ENCODE measurements at regions not wholly inside any gene's neighbourhood (a gene's known extent, or its start where the extent isn't known, plus 50 kb on each side); places are given as distances from the start of the nearest gene placed in this dataset.
A peak's percentile ranks its signal among the peaks of the same experiment; 100 is the strongest.

DNA sequence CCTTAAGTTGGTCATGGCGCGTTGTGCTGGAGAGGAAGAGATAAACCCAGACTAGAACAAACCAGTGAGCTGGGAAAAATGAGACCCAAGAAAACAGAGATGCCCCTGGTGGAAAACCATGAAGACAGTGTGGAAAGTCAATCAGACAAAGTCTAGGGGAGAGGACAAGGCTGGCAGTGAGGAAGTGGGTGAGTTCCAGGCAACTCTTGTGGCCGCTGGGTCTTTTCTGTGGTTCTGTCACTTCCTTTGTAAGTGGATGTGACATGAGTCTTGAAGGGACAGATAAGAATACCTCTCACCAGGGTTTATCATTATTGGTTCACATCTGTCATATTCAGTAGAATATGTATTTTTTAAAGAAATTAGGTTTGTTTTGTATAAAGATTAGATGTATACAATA is 738.4 kb downstream of the DHX35 start:
- no peak for DNase-seq (ENCODE audit: low spot score)

DNA sequence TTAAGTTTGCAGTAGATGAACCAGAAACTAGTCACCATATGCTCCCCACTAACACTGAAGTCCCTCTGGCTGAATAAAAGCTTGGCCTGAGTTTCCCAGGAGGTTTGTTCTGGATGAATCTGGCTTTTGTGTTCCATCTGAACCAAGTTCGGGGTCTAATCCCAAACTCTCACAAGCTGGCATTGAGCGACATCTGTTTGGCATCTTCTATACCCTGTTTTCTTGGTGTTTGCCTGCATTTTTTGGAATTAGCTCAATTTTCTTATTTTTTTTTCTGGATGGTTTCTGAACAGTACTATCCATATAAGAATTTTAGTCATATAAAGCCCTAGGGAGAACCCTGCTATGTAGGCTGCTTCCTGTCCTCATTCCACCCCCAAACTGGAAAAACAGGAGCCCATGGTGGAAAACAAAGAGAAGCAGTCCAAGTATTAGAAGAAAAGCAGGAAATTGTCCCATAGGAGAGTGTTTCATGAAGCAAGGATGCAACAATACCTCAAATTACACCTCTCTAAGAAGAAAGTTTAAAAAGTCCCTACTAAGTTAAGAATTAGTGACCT is 737.1 kb downstream of the DHX35 start:
- no peak for DNase-seq (ENCODE audit: low spot score)

DNA sequence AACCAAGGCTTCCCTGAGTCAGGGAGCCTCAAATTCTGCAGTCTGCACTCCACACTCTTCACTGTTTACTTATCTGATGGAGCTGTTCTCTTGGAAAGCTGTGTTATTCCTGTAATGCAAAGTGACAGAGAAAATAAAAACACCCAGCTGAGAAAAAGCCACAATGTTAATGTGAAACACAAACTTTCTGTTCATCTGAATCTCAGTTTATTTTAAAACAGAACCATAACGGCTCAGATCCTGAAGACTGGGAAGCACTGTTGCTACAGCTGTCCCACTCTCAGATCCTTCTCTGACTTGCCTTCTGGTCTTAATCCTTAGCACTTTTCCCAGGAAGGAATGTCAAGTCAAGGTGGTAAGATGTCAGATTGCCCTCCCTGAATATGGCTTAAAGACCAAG is 736.6 kb downstream of the DHX35 start:
- DNase-seq (ENCODE audit: low spot score): no peak

DNA sequence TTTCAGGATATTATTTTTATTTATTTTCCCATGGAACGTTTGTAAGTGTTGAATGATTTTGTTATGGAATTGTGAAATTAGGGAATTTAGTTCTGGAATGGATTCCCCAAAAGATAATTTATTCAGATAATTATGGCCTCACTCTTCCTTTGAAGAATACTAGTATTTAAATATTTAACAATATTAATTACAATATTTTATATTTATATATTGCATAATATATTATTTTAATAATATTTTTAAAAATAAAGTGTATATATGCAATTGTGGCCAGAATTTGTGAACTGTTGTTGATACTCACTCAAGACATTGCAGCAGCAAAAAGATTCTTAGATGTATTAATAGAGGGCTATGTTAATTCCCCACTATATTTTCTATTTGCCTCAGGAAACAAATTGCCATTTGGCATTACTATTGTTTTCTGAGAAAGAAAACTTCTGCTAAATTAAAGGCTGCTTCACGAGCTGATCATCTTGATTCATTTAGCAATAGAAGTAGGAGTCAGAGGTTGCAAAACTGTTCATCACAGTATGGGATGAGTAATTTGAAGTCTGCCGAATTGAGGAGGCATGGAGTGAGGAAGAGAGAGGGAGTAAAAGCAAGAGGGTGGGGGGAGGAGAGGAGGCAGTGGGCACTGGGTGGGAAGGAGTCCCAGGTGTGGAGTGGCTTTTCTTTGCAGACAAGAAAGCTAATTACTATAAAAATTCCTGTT is 729.2 kb downstream of the DHX35 start:
- DNase-seq (ENCODE audit: low spot score): no peak

DNA sequence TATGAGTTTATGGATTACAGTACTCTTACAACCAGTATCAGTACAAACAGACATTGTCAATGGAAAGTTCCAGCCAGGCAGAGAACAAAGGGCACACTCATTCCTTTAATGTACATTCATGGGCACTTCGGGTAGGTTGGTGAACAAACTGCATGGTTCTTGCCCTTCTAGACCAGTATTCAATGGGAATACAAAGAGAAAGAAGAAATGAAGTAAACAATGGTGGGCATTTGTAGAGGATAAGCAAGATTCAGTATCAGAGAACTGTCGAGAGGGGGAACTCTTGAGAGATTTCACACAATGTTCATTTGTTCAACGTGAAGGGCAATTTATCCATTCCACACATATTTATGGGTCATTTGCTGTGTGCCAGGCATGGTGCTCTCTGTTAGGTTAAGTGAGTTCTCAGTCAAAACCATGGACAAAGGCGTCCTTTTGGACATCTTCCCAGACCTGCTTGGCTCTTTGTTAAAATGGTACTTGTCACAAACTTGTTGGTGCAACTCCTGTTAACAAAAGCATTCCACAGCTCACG is 714.8 kb downstream of the DHX35 start:
- DNase-seq (ENCODE audit: low spot score): peak; percentile 19

DNA sequence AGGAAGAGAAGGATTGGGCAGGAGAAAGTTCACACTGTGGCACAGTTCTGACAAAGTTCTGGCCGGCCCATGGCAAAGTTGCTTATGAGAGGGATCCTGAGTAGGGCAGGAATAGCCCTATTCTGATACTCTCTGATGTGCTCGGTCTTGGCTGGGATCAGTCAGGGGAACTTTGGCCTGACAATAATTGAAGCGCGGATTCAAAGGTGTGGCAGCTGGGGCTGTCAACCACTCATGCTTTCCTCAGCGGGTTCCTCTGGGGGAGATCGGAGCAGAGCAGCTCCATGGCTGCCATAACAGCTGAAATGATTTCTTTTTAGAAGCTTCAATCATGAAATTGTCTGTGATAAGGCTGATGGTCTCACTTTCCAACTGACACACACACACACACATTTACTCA is 714.1 kb downstream of the DHX35 start:
- no peak for DNase-seq (ENCODE audit: low spot score)

DNA sequence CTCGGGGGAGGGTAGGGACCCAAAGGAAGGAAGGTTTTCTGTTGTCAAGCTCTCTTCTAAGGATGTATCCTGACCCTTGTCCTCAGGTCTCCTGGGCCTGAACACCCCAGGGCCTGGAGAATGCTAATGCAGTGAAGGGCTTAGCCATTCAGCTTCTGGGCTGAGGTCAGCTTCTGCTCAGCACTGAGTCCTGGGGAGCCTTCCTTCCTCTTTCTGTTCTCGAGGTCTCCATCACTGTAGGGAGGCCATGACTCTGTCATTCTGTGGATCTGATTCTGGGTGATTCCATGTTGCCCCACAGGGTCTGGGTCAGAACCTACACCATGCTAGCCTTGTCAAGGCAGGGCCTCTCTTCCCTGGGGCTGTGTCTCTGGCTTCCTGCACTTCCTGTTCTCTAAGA is 712.7 kb downstream of the DHX35 start:
- no peak for DNase-seq (ENCODE audit: low spot score)

DNA sequence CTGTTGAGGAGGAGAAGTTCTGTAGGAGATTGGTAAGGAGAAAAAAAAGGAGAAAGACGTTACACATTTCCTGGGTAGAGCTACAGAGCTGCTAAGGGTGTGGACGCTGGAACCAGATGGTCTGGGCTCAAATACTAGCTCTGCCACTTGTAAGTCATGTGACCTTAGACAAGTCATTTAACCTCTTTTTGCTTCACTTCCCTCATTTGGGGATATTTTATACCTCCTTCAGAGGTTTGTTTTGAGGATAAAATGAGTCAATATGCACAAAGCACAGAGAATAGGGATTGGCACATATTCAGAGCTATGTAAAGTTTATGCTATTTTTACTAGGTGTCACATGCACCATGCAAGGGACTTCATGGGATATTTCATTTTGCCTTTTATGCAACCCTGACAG is 708.8 kb downstream of the DHX35 start:
- no peak for DNase-seq (ENCODE audit: low spot score)

DNA sequence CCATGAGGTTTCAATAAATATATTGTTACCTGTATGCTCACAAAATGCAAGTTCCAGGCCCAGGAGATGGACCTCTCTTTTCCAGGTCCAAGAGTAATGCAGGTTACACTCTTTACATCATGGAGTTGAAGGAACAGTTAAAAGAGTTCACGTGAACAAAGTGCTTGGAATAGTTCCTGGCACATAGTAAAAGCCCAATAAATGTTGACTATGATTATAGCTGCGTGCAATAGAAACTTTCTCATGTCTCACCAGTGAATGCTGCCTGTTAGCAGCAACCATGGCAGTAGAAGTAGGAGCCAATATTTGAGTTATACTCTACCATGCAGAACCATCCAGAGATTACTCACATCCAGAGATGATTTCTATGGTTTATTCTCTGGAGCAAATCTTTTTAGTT is 707.5 kb downstream of the DHX35 start:
- DNase-seq (ENCODE audit: low spot score): no peak

DNA sequence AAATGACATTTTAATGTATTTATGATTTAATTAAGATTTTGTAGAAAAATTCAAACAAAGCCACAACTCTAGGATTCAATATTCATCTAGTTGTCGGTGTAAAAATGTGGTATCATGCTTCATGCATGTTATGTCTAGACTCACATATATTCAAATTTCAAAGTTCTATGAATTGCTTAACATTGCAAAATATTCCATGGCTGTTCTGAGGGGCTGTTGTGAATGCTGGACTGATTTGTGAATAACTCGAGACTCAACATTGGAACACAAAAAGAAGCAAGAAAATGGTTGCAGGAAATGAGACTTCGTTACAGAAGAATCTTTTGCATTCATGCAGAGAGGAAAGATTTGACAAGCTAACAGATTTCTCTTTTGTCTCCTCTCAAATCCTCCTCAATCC is 705.9 kb downstream of the DHX35 start:
- no peak for DNase-seq (ENCODE audit: low spot score)

DNA sequence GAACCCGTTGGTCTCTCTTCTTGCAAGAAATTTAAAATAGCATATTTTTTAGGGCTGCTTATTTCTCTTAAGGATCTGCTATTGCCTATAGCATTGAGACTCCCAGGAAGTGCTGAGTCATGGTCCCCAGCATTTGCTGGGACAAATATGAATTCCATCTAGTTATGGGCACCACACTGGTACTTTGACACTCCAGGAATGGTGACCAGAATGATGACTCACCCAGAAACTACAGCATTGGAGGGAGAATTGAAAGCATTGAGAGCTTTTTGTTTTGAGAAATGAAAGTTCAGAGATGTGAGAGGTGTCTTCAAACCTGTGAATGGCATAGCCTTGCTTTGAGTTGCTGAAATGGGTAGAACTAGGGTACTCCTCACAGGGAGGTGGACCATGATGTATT is 699.7 kb downstream of the DHX35 start:
- DNase-seq (ENCODE audit: low spot score): no peak

DNA sequence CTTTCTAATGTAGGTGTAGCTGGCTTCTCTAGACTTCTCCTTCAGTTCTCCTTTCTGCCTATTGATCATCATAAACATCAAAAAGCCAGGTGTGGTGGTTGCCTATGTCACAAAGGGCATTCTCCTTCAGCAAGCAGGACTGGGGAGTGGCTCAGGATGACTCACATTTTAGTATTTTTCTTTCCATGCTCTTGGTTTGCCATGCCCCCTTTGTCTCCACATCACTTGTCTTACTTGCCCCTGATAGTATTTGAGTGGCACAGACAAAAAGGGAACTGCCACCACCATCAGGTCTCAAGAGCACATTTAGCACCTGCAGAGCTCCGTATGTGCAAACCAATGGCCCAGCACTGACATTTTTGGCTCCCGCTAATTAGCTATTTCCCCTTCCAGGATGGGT is 698.8 kb downstream of the DHX35 start:
- no peak for DNase-seq (ENCODE audit: low spot score)

DNA sequence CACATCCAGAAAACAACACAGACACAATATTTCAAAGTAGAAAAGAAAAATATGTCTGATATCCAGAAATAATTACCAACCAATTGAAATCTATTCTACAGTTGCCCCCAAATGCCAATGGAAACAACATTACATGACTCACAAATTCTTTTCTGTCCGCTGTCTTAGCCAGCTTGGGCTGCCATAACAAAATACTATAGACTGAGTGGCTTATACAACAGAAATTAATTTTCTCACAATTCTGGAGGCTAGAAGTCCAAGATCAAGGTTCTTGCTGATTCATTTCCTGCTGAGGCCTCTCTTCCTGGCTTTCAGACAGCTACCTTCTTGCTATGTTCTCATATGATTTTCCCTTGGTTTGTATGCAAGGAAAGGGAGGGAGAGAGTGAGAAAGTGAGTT is 698.1 kb downstream of the DHX35 start:
- DNase-seq (ENCODE audit: low spot score): no peak

DNA sequence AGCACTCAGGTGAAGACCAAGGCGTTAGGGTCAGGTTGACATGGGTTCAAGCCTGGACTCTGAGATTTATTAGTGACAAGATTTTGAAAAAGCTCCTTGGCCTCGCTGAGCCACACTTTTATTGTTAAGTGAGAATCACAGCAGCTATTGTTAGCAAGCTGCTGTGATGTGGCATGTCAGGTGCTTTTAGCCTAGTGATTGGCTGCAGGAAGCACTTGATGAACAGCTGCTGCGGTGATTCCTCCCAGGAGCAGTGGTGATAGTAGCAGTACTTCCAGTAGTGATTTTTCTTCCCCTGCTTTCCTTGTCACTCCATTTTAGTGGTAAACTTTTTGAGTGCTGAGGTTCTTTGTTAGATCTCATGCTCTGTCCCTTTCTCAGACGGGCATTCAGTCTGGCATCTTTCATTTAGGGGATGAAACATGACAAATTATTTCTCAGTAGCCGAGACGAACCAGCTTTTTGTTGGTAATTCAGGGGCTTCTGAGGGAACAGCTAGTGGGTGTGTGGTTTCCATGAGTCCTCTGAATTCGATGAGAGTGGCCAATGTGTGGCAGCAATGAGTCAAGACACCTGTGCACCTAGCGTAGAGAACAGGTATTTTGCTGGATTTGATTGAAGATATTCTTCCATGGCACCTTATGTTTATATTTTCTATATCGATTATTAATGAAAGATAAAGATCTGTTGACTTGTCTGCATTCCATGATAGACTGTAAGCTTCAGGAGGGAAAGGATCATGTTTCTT is 696.7 kb downstream of the DHX35 start:
- no peak for DNase-seq (ENCODE audit: low spot score)

DNA sequence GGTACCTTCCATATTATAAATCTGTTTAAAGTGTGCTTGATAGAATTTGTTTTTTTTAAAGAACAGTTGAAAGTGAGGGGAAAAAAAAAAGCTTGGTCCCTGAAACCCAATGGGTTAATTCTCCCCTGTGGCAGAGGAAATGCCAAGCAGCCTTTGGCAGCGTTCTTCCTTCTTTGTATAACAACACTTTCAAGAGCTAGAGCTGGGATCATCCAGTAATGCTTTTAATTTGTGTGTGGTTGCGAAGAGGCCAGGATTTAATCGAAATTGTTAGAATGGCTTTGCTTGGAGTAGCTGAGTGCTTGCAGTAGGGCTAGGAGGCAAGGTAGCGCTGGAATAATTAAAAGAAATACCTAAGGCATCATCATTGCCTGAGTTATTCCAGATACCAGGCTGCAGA is 692.0 kb downstream of the DHX35 start:
- DNase-seq (ENCODE audit: low spot score): no peak

DNA sequence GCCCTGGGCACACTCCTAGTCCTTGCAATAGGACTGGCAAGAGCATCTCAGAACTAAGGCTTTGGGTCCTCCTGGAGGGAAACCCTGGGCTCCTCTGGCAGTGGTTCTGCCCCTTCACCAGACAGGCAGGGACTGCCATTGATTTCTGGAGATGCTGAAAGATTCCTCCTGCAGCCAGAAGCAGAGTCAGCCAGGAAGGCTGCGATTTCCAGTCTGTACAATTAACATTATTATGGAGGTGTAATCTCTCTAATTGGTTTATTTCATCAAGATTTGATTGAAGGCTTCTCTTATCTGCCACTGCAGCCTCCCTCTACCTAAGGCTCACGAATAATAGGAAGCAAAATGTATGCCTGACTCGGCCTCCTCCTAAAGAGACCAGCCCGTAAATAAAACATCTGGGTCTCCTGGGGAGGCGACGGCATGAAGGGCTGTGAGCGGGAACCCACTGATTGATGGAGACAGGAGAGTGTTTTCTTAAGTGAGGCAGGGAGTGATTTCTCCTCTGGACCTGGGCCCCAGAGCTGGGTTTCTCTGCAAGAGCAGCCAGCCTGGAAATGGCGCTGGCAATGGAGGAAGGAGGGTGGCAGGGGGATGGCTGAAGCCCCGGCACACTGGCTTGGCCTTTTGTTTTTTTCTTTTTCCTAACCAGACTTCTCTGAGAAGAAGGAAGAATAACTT is 689.6 kb downstream of the DHX35 start:
- no peak for DNase-seq (ENCODE audit: low spot score)

DNA sequence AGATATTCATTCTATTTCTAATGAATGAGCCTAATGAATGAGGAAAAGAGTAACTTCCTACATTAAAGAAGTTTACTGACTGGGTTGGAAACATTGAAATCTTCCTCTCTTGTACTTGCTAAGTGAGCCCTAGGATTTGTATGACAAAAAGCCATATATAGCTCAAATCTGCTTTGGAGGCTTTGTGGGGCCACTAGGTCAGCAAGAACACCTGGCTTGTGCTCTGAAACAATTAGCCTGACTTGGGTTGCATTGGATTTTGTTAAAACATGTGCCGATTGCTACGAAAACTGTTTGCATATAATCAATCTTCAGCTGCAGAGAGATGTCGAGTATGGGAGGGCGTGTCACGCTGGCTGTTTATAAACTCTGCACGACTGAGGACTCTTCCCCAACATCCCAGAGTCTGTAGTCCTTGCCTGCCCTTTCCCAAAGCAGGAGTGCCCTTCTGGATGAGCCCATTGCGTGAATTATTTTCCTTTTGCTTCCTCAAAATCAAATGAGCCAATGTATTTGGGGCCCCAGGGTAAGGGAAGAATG is 684.8 kb downstream of the DHX35 start:
- DNase-seq (ENCODE audit: low spot score): no peak

DNA sequence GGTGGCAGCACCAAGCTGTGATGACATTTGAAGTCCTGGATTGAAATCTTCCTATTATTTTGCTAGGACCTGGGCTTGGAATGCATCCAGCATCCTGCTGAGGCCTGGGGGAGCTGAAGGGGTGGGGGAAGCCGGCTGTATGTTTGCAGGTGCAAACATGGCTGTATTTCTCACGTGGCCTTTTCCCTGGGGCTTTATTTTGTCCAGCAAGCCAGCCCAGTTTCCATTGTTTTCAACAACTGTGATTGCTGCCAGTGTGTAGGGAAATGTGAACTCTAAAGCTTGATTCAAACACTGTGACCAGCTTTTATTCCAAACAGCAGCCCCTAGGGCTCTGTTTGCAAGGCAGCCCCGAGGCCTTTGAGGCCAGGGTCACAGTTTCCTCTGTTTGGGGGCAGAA is 683.0 kb downstream of the DHX35 start:
- no peak for DNase-seq (ENCODE audit: low spot score)

DNA sequence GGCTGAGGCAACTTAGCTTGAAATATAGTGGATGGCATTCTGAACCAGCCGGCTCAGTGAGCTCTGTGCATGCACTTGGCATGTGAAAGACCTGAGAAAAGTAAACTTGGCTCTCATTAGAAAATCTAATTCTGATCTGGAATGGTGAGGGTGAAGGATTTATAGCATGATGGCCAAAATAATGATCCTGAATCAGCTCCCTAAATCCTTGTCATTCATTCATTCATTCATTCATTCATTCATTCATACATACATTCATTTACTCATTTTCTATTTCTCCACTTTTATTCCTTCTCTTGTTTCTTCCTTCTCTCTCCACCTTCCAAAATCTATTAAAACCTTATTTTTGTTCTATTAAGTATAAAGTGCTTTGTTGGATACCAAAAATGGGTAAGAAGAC is 681.1 kb downstream of the DHX35 start:
- DNase-seq (ENCODE audit: low spot score): no peak

DNA sequence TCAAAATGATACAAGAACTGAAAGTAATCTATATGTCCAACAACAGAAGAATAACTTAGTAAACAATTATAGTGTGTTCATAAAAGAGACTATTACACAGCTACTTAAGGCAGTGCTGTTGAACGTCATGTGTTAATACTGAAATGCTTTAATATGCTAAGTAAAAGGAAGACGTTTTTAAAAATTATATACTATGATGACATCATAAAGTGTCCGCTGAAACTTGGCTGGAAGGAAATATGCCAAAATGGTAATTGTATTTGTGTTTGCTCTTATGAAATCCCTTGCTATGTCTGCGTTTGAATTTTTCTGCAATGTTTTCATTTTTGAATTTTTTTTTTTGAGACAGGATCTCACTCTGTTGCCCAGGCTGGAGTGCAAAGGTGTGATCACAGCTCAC is 679.3 kb downstream of the DHX35 start:
- DNase-seq (ENCODE audit: low spot score): no peak

DNA sequence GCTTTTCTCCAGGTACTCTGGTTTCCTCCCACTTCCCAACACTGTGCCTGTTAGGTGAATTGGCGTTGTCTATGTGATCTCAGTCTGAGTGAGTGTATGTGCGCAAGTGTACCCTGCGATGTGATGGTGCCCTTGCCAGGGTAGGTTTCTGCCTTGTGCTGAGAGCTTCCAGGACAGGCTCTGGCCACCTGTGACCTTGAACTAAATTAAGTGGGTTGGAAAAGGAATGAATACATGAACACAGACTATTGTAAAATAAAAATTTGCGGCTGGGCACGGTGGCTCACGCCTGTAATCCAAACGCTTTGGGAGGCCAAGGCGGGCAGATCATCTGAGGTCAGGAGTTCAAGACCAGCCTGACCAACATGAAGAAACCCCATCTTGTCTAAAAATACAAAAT is 678.0 kb downstream of the DHX35 start:
- DNase-seq (ENCODE audit: low spot score): no peak

DNA sequence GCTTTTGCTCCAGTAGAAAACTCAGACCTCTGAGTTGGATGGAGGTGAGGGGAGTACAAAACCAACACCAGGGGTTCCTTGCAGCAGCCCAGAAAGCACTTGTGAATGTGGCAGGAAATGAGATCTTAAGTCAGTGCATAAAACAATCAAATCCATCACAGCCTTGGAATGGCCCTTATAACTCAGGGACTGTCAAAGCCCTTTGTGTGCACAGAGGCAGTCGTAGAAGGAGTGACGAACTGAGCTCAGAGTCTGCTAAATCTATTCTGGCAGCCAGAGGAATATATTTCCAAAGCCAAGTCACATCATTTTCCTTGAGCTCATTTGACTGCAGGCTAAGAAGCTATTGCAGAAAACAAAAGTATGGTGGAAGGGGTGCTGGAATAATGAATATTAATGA is 676.6 kb downstream of the DHX35 start:
- no peak for DNase-seq (ENCODE audit: low spot score)

DNA sequence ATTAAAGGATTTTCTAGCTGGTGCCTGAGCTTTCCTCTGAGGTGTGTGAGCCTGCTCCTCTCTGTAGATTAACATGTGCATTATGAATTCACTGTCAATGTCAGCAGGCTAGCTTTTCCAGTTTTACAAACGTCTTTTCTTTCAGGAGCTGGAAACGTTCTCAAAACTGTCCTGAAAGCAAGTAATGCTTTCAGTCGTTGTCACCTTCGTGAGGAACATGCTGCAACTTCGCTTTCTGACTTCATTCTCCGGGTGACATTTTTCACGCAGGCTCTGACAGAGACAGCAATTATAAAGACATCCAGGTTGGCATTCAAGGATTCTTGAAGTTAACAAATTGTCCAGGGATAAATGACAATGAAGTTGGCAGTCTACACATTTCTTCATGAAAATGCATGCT is 671.5 kb downstream of the DHX35 start:
- no peak for DNase-seq (ENCODE audit: low spot score)
